GM12878 (cell line): ENCODE measurements at regions not wholly inside any gene's neighbourhood (a gene's known extent, or its start where the extent isn't known, plus 50 kb on each side); places are given as distances from the start of the nearest gene placed in this dataset.

Experiments
- ATAC-seq: fragments of 200-7000 bp; cut with Tn5 transposase; 3 replicates; pipeline ENCODE4 v1.9.1; 2020; ENCODE audit warnings: mild to moderate bottlenecking, moderate library complexity
- BruUV-seq: library from RNA; stranded (reverse); fragments of 400-500 nt; replicated peaks from 2 replicates; lab custom pipeline; 2021; lab: Mats Ljungman, UMichigan
- CTCF ChIA-PET: fragments of 300-600 bp; sonication (Branson Sonifier 250); formaldehyde crosslinking; extraction: SDS; loops from one replicate; lab custom pipeline; 2021; ENCODE audit warnings: inconsistent platforms; lab: Yijun Ruan, JAX
- POLR2A ChIA-PET: fragments of 350-600 bp; formaldehyde crosslinking; extraction: SDS; loops from one replicate; lab custom pipeline; 2021; ENCODE audit warnings: inconsistent platforms; lab: Charles Lee
- RAD21 ChIA-PET: fragments of 300-600 bp; sonication (Branson Sonifier 250); formaldehyde crosslinking; loops from one replicate; lab custom pipeline; 2023; ENCODE audit warnings: antibody characterized with exemption; ENCODE audit not compliant: unreplicated experiment; lab: Charles Lee
- SMC1A ChIA-PET: fragments of 300-600 bp; sonication (Branson Sonifier 250); formaldehyde crosslinking; loops from one replicate; lab custom pipeline; 2023; ENCODE audit not compliant: unreplicated experiment, uncharacterized antibody; lab: Charles Lee
- DNase-seq: peaks from one replicate; pipeline ENCODE4 v3.0.0-alpha.2; 2011; ENCODE audit warnings: low read depth, low spot score
- FAIRE-seq: peaks from 3 replicates; lab custom pipeline; 2011; peaks lifted over from hg19 to GRCh38; lab: Jason Lieb, UNC
- H2AFZ ChIP-seq: 2 replicates; pipeline ENCODE4 v1.6.0; 2011; ENCODE audit warnings: low read depth, low read length, control low read depth; ENCODE audit not compliant: control insufficient read depth
- H3K27ac ChIP-seq: 2 replicates; pipeline ENCODE4 v1.5.1; 2011; ENCODE audit warnings: control low read depth; ENCODE audit not compliant: control insufficient read depth, insufficient read depth
- H3K27me3 ChIP-seq, 2 experiments: replicated peaks in 1 of 2; 2 replicates each; pipeline versions ENCODE4 v1.6.0 to v1.6.1; 2011; ENCODE audit warnings: low read length in 1 of 2; ENCODE audit not compliant: control insufficient read depth in 2 of 2, insufficient read depth in 2 of 2
- H3K36me3 ChIP-seq, 2 experiments: 2 replicates each; pipeline ENCODE4 v1.5.1; 2011; ENCODE audit warnings: low read length in 1 of 2; ENCODE audit not compliant: control insufficient read depth in 2 of 2, insufficient read depth in 2 of 2
- H3K4me1 ChIP-seq: 2 replicates; pipeline ENCODE4 v1.6.1; 2011; ENCODE audit warnings: mild to moderate bottlenecking, low read length, moderate library complexity, mixed read lengths; ENCODE audit not compliant: control insufficient read depth, insufficient read depth
- H3K4me2 ChIP-seq: 2 replicates; pipeline ENCODE4 v1.6.0; 2011; ENCODE audit warnings: control low read depth; ENCODE audit not compliant: control insufficient read depth, insufficient read depth
- H3K4me3 ChIP-seq: fragments of 200-600 bp; sonication (generic); 2 replicates; pipeline ENCODE4 v1.5.1; 2016
- H3K79me2 ChIP-seq: 2 replicates; pipeline ENCODE4 v1.6.0; 2011; ENCODE audit warnings: low read length; ENCODE audit not compliant: control insufficient read depth, insufficient read depth
- H3K9ac ChIP-seq: 2 replicates; pipeline ENCODE4 v1.8.0; 2011; ENCODE audit warnings: low read length, control low read depth, mixed read lengths; ENCODE audit not compliant: control insufficient read depth, insufficient read depth
- H3K9me3 ChIP-seq: replicated peaks from 3 replicates; pipeline ENCODE4 v1.5.1; 2011; ENCODE audit warnings: mild to moderate bottlenecking, low read length; ENCODE audit not compliant: control insufficient read depth, insufficient read depth
- H4K20me1 ChIP-seq: 2 replicates; pipeline ENCODE4 v1.6.0; 2011; ENCODE audit not compliant: control insufficient read depth, insufficient read depth
- BRCA1 ChIP-seq: IDR thresholded peaks from 2 replicates; pipeline ENCODE4 v1.6.1; 2011; ENCODE audit warnings: low read depth, low read length, improper control_type of control experiment
- IKZF1 ChIP-seq: fragments of 450-650 bp; conservative IDR thresholded peaks from 2 replicates; pipeline ENCODE4 v1.6.1; 2017; ENCODE audit warnings: antibody characterized with exemption, mild to moderate bottlenecking
- IKZF2 ChIP-seq, 2 experiments: fragments of 450-650 bp; IDR thresholded peaks; 2 replicates each; pipeline ENCODE4 v1.6.1; 2017; ENCODE audit warnings: mild to moderate bottlenecking in 2 of 2, moderate library complexity in 2 of 2
- MLLT1 ChIP-seq: fragments of 450-650 bp; IDR thresholded peaks from 2 replicates; pipeline ENCODE4 v1.6.1; 2016; ENCODE audit warnings: mild to moderate bottlenecking
- POLR2AphosphoS2 ChIP-seq: IDR thresholded peaks from 2 replicates; pipeline ENCODE4 v1.6.1; 2011; ENCODE audit warnings: low read depth, mild to moderate bottlenecking, low read length, improper control_type of control experiment, moderate library complexity
- SREBF2 ChIP-seq: IDR thresholded peaks from 2 replicates; pipeline ENCODE4 v1.6.1; 2012; ENCODE audit warnings: mild to moderate bottlenecking, low read length
- STAT1 ChIP-seq: fragments of 450-650 bp; conservative IDR thresholded peaks from 2 replicates; pipeline ENCODE4 v1.6.1; 2014; ENCODE audit warnings: antibody characterized with exemption, mild to moderate bottlenecking
- TAF1 ChIP-seq: IDR thresholded peaks from 2 replicates; pipeline ENCODE4 v1.6.1; 2011; ENCODE audit warnings: mild to moderate bottlenecking, low read depth, low read length, borderline replicate concordance
- ZNF592 ChIP-seq: fragments of 450-650 bp; IDR thresholded peaks from 2 replicates; pipeline ENCODE4 v1.6.1; 2017; ENCODE audit warnings: mild to moderate bottlenecking, moderate library complexity
- ZZZ3 ChIP-seq: IDR thresholded peaks from 2 replicates; pipeline ENCODE4 v1.6.1; 2011; ENCODE audit warnings: low read depth; ENCODE audit not compliant: control insufficient read depth, insufficient read length
- WGBS: methylation state at CpG from one replicate; pipeline ENCODE4 v1.1.6; 2016; ENCODE audit warnings: low lambda C conversion rate; ENCODE audit not compliant: insufficient replicate concordance, insufficient coverage; ENCODE audit errors: missing lambda C conversion rate; 5-methylcytosine and 5-hydroxymethylcytosine counted together
- in situ Hi-C: fragments of 300-500 bp; cut with MboI; formaldehyde crosslinking; loops from 9 replicates; pipeline ENCODE4 v1.14.3; 2018; ENCODE audit warnings: mixed read lengths
- intact Hi-C: fragments of 100-400 bp; cut with micrococcal nuclease; formaldehyde crosslinking; loops from one replicate; pipeline ENCODE4 v1.14.2; 2022; ENCODE audit not compliant: unreplicated experiment
- TF ChIP-seq, protein P1 (sequence below): IDR thresholded peaks from 2 replicates; pipeline ENCODE4 v1.6.1; 2012; ENCODE audit warnings: low read depth, low read length, improper control_type of control experiment

- SMC1A ChIA-PET, result interaction anchor here (0.9 to 5.2 kb wide), 12 partner anchors 9 to 104 kb away, joined by 3 to 54 read pairs (median 6); no protein-coding TSS in a partner anchor
- Histone ChIP-seq H4K20me1 (no peaks in the 10 kb centered on the region), H3K4me2 (no peak overlapping the region), H3K4me1 (peaks cover 32% of the 10 kb centered on the region), H3K27me3 (no peaks in the 10 kb centered on the region), H3K27ac (no peak overlapping the region), H3K9ac (no peak overlapping the region), H2AFZ (no peak overlapping the region), H3K79me2 (no peaks in the 10 kb centered on the region), H3K4me3 (no peak overlapping the region), H3K9me3 (peaks cover 7% of the 10 kb centered on the region), H3K36me3 (no peaks in the 10 kb centered on the region)
- 100% methylated on average over 1 of the region's 1 CpG for WGBS
- no peak for DNase-seq
- POLR2A ChIA-PET, result interaction anchor here (0.7 to 5.3 kb wide), 5 partner anchors 16 to 104 kb away, joined by 3 to 40 read pairs (median 7); no protein-coding TSS in a partner anchor
- intact Hi-C loops, result no loop called here
- CTCF ChIA-PET, result interaction anchor here (0.6 kb wide), 1 partner anchor 839 kb away, joined by 3 read pairs; no protein-coding TSS in a partner anchor
- FAIRE-seq, result no peak
- RAD21 ChIA-PET, result interaction anchor here (0.8 to 7.3 kb wide), 7 partner anchors 16 to 119 kb away, joined by 3 to 93 read pairs (median 13); no protein-coding TSS in a partner anchor
- ATAC-seq, result no peak
- in situ Hi-C loops, result no loop called here
- BruUV-seq, result no TSS peak
- TF ChIP-seq, protein P1, sequence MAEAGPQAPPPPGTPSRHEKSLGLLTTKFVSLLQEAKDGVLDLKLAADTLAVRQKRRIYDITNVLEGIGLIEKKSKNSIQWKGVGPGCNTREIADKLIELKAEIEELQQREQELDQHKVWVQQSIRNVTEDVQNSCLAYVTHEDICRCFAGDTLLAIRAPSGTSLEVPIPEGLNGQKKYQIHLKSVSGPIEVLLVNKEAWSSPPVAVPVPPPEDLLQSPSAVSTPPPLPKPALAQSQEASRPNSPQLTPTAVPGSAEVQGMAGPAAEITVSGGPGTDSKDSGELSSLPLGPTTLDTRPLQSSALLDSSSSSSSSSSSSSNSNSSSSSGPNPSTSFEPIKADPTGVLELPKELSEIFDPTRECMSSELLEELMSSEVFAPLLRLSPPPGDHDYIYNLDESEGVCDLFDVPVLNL, result no peak
- no peak for TF ChIP-seq ZNF592
- TF ChIP-seq STAT1, result no peak
- TF ChIP-seq ZZZ3, result no peak
- TF ChIP-seq BRCA1, result no peak
- no peak for TF ChIP-seq IKZF1
- TF ChIP-seq SREBF2, result no peak
- TF ChIP-seq POLR2AphosphoS2, result no peak
- TF ChIP-seq MLLT1, result no peak
- no peak for TF ChIP-seq IKZF2 (IDR thresholded peaks at IDR 0.05)
- no peak for TF ChIP-seq TAF1
- TF ChIP-seq, all 136 proteins: peak for 0
Observed at GRCh38 chr12:68478516-68479260, 132.0 kb upstream of the RAP1B start.
